DND-41 (cell line): ENCODE measurements at regions not wholly inside any gene's neighbourhood (a gene's known extent, or its start where the extent isn't known, plus 50 kb on each side); places are given as distances from the start of the nearest gene placed in this dataset.

Experiments used
- ATAC-seq: fragments of 200-7000 bp; cut with Tn5 transposase; 3 replicates; pipeline ENCODE4 v1.9.1; 2021; ENCODE audit warnings: low read depth; ENCODE audit not compliant: insufficient read depth
- DNase-seq: peaks from one replicate; pipeline ENCODE4 v3.0.0-alpha.2; 2020
- H2AFZ ChIP-seq: 2 replicates; pipeline ENCODE4 v1.6.0; 2012; ENCODE audit warnings: low read depth, low read length
- H3K27ac ChIP-seq: 2 replicates; pipeline ENCODE4 v1.5.1; 2012; ENCODE audit warnings: low read length, inconsistent platforms
- H3K27me3 ChIP-seq: fragments of 200-600 bp; sonication (generic); 2 replicates; pipeline ENCODE4 v1.6.0; 2012; ENCODE audit warnings: low read length, mild to moderate bottlenecking, inconsistent platforms; ENCODE audit not compliant: insufficient read depth, poor library complexity
- H3K36me3 ChIP-seq: 2 replicates; pipeline ENCODE4 v1.5.1; 2012; ENCODE audit warnings: low read length, inconsistent platforms; ENCODE audit not compliant: insufficient read depth
- H3K4me1 ChIP-seq: 2 replicates; pipeline ENCODE4 v1.5.1; 2012; ENCODE audit warnings: mild to moderate bottlenecking, low read length; ENCODE audit not compliant: insufficient read depth
- H3K4me2 ChIP-seq: 2 replicates; pipeline ENCODE4 v1.6.0; 2012; ENCODE audit warnings: mild to moderate bottlenecking, moderate library complexity, low read length, inconsistent platforms; ENCODE audit not compliant: insufficient read depth
- H3K4me3 ChIP-seq, 2 experiments: fragments of 200-600 bp in 1 of 2; shearing (Covaris generic) in 1 of 2; 2 replicates each; pipeline ENCODE4 v1.5.1; 2012 to 2016; ENCODE audit warnings: inconsistent platforms in 2 of 2, low read length in 2 of 2, mild to moderate bottlenecking in 2 of 2, low read depth in 1 of 2, moderate library complexity in 1 of 2
- H3K79me2 ChIP-seq: 2 replicates; pipeline ENCODE4 v1.6.0; 2012; ENCODE audit warnings: low read length, inconsistent platforms; ENCODE audit not compliant: insufficient read depth
- H3K9ac ChIP-seq: 2 replicates; pipeline ENCODE4 v1.6.0; 2012; ENCODE audit warnings: low read depth, mild to moderate bottlenecking, inconsistent platforms, low read length, moderate library complexity
- H3K9me3 ChIP-seq: 2 replicates; pipeline ENCODE4 v1.5.1; 2012; ENCODE audit warnings: low read length, moderate library complexity, mild to moderate bottlenecking, inconsistent platforms; ENCODE audit not compliant: insufficient read depth, severe bottlenecking
- H4K20me1 ChIP-seq: 2 replicates; pipeline ENCODE4 v1.6.0; 2012; ENCODE audit warnings: low read length; ENCODE audit not compliant: insufficient read depth
- EZH2 ChIP-seq: IDR thresholded peaks from 3 replicates; pipeline ENCODE4 v1.6.1; 2012; ENCODE audit warnings: borderline replicate concordance, low read depth, mild to moderate bottlenecking, moderate library complexity, low read length, inconsistent platforms; ENCODE audit not compliant: severe bottlenecking
- TF ChIP-seq, protein P1 (sequence below): IDR thresholded peaks from 2 replicates; pipeline ENCODE4 v1.5.1; 2012; ENCODE audit warnings: borderline replicate concordance, low read length, moderate library complexity, mild to moderate bottlenecking; ENCODE audit not compliant: poor library complexity, severe bottlenecking; ENCODE audit errors: extremely low read depth

DNA sequence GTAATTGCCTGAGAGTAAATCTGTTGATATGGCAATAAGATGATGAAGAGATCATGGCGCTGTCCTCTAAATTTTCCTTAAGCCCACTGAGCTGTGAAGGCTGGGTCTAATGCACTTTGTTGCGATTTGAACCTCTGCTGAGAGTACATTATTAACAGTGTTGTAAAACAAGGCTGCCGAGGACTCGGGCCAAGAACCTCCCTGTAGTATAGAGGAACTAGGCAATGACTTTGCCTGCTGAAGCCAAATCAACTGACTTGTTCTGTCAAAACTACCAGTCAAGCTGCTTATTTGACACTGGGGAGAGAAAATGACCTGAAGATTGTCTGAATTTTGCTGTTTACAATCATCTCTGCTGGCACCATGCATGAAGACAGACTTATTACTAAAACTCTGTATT, 1154.7 kb downstream of the DTWD2 start:
- H3K79me2 ChIP-seq: no peaks in the 10 kb centered on the region
- no peaks in the 10 kb centered on the region for H3K9me3 ChIP-seq
- no peak overlapping the region for H3K4me2 ChIP-seq
- H3K4me1 ChIP-seq: no peaks in the 10 kb centered on the region
- H4K20me1 ChIP-seq: no peaks in the 10 kb centered on the region
- no peak for TF ChIP-seq EZH2
- TF ChIP-seq, protein P1, sequence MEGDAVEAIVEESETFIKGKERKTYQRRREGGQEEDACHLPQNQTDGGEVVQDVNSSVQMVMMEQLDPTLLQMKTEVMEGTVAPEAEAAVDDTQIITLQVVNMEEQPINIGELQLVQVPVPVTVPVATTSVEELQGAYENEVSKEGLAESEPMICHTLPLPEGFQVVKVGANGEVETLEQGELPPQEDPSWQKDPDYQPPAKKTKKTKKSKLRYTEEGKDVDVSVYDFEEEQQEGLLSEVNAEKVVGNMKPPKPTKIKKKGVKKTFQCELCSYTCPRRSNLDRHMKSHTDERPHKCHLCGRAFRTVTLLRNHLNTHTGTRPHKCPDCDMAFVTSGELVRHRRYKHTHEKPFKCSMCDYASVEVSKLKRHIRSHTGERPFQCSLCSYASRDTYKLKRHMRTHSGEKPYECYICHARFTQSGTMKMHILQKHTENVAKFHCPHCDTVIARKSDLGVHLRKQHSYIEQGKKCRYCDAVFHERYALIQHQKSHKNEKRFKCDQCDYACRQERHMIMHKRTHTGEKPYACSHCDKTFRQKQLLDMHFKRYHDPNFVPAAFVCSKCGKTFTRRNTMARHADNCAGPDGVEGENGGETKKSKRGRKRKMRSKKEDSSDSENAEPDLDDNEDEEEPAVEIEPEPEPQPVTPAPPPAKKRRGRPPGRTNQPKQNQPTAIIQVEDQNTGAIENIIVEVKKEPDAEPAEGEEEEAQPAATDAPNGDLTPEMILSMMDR: no peak
- ATAC-seq: no peak
- H3K36me3 ChIP-seq: no peaks in the 10 kb centered on the region
- H3K27ac ChIP-seq: no peak overlapping the region
- no peak overlapping the region for H3K9ac ChIP-seq
- H3K4me3 ChIP-seq: no peak overlapping the region
- no peaks in the 10 kb centered on the region for H3K27me3 ChIP-seq
- H2AFZ ChIP-seq: no peak overlapping the region
- no peak for DNase-seq

DNA sequence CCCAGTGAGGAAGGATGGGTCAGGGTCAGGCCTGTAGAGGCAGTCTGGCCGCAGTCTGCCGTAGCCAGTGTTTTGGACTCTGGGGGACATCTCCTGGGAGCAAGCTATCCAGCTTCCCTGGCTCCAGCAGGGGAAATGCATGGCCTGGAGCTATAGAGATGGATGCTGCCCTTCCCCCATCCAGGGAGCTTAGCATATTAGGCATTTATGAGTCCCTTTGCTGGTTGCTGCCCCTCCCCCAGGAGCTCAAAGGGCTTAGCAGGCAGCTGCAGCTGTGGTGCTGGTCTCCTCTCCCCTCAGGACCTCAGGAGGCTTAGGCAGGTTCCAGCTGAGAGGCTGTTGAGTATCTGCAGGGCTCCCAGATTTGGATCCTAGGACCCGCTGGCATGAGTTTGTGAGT, 1158.7 kb downstream of the DTWD2 start:
- Histone ChIP-seq H3K4me3 (no peak overlapping the region), H3K9me3 (no peaks in the 10 kb centered on the region), H3K36me3 (no peaks in the 10 kb centered on the region), H3K9ac (no peak overlapping the region), H3K27me3 (no peaks in the 10 kb centered on the region), H3K79me2 (no peaks in the 10 kb centered on the region), H3K4me2 (no peak overlapping the region), H3K27ac (no peak overlapping the region), H2AFZ (no peak overlapping the region), H3K4me1 (no peaks in the 10 kb centered on the region), H4K20me1 (no peaks in the 10 kb centered on the region)
- no peak for ATAC-seq
- no peak for DNase-seq
- TF ChIP-seq, protein P1: no peak
- TF ChIP-seq EZH2: no peak

DNA sequence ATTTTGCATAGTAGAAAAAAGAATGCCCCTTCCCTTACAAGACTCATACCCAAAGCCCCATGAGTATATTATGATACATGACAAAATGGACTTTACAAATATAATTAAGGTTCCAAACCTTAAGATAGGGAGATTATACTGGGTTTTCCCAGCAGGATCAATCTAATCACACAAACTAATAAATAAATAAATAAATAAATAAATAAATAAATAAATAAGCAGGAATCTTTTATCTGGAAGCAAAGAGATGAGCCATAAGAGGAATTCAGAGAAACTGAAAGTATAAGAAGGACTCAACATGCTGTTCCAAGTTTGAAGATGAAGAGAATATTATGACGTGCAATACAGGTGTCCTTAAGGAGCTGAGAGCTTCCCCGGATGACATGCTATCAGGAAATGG, 1174.5 kb downstream of the DTWD2 start:
- TF ChIP-seq, protein P1: no peak
- TF ChIP-seq EZH2: no peak

DNA sequence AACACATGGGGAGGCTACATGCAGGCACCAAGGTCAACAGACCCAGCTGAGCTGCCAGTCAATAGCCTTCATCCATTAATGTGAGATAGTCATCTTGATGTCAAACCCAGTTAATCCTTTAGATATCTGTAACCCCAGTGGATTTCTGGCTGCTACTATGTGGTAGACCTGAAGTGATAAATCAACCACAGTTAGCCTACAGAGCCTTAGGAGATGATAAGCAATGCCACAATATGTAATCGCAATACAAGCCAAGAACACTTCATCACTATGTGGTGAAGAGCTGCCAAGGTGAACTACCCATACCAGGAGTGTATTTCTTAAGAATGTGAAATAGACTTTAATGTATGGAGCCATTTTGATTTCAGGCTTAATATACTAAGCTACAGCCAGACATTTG, 1175.5 kb downstream of the DTWD2 start:
- Histone ChIP-seq H3K4me2 (no peak overlapping the region), H3K27ac (no peak overlapping the region), H3K9ac (no peak overlapping the region), H3K79me2 (no peaks in the 10 kb centered on the region), H3K9me3 (no peaks in the 10 kb centered on the region), H3K4me3 (no peak overlapping the region), H3K4me1 (no peaks in the 10 kb centered on the region), H3K27me3 (no peaks in the 10 kb centered on the region), H4K20me1 (no peaks in the 10 kb centered on the region), H3K36me3 (no peaks in the 10 kb centered on the region), H2AFZ (no peak overlapping the region)
- ATAC-seq (no peak), DNase-seq (no peak)
- no peak for TF ChIP-seq EZH2
- TF ChIP-seq, protein P1: no peak

More for the DNA sequence above, 1174.5 kb downstream of the DTWD2 start:
- Histone ChIP-seq H3K4me1 (no peaks in the 10 kb centered on the region), H3K79me2 (no peaks in the 10 kb centered on the region), H3K4me3 (no peak overlapping the region), H2AFZ (no peak overlapping the region), H3K27ac (no peak overlapping the region), H3K9me3 (no peaks in the 10 kb centered on the region), H4K20me1 (no peaks in the 10 kb centered on the region), H3K36me3 (no peaks in the 10 kb centered on the region), H3K27me3 (no peaks in the 10 kb centered on the region), H3K9ac (no peak overlapping the region), H3K4me2 (no peak overlapping the region)
- ATAC-seq (no peak), DNase-seq (no peak)
